Fibroblast of lung (primary cell): ENCODE measurements at regions not wholly inside any gene's neighbourhood (a gene's known extent, or its start where the extent isn't known, plus 50 kb on each side); places are given as distances from the start of the nearest gene placed in this dataset.

Source experiments
- DNase-seq, 2 donors: peaks; one replicate each; pipeline versions ENCODE4 v3.0.0 to v3.0.0-alpha.2; 2010; ENCODE audit warnings: low read depth in 2 of 2
- H2AFZ ChIP-seq: 2 replicates; pipeline ENCODE4 v1.5.1; 2012; ENCODE audit warnings: low read length, control low read depth, inconsistent platforms
- H3K27ac ChIP-seq: 2 replicates; pipeline ENCODE4 v1.5.1; 2011; ENCODE audit warnings: low read length, control low read depth; ENCODE audit not compliant: insufficient read depth
- H3K27me3 ChIP-seq: 2 replicates; pipeline ENCODE4 v1.5.1; 2011; ENCODE audit warnings: mild to moderate bottlenecking, low read length; ENCODE audit not compliant: control insufficient read depth, insufficient read depth
- H3K36me3 ChIP-seq: 2 replicates; pipeline ENCODE4 v1.5.1; 2011; ENCODE audit warnings: low read length; ENCODE audit not compliant: control insufficient read depth, insufficient read depth
- H3K4me1 ChIP-seq: 2 replicates; pipeline ENCODE4 v1.5.1; 2011; ENCODE audit warnings: low read length; ENCODE audit not compliant: control insufficient read depth, insufficient read depth; ENCODE audit errors: extremely low read depth
- H3K4me2 ChIP-seq: 2 replicates; pipeline ENCODE4 v1.5.1; 2011; ENCODE audit warnings: low read length, control low read depth; ENCODE audit not compliant: insufficient read depth; ENCODE audit errors: extremely low read depth
- H3K4me3 ChIP-seq, 4 experiments: fragments of 200-600 bp in 1 of 4; sonication (generic) in 1 of 4; replicated peaks in 1 of 4; 2 replicates each; pipeline ENCODE4 v1.5.1; 2011 to 2016; ENCODE audit warnings: low read length in 4 of 4, low read depth in 3 of 4, mild to moderate bottlenecking in 3 of 4, control low read depth in 2 of 4, inconsistent platforms in 1 of 4, mixed read lengths in 1 of 4; ENCODE audit not compliant: insufficient read depth in 1 of 4; ENCODE audit errors: control extremely low read depth in 1 of 4
- H3K79me2 ChIP-seq: 2 replicates; pipeline ENCODE4 v1.5.1; 2012; ENCODE audit warnings: mild to moderate bottlenecking, low read length, inconsistent platforms; ENCODE audit not compliant: control insufficient read depth, insufficient read depth
- H3K9ac ChIP-seq: 2 replicates; pipeline ENCODE4 v1.5.1; 2011; ENCODE audit warnings: mild to moderate bottlenecking, low read length, control low read depth; ENCODE audit not compliant: insufficient read depth
- H3K9me3 ChIP-seq: 2 replicates; pipeline ENCODE4 v1.5.1; 2012; ENCODE audit warnings: low read depth, low read length; ENCODE audit not compliant: control insufficient read depth, insufficient read depth
- H4K20me1 ChIP-seq: 2 replicates; pipeline ENCODE4 v1.5.1; 2011; ENCODE audit warnings: low read length; ENCODE audit not compliant: control insufficient read depth, insufficient read depth; ENCODE audit errors: extremely low read depth
- CTCF ChIP-seq, 2 donors: IDR thresholded peaks in 1 of 2; conservative IDR thresholded peaks in 1 of 2; 1 replicate in 1 of 2; 2 replicates in 1 of 2; pipeline ENCODE4 v1.5.1; 2011 to 2012; ENCODE audit warnings: low read length in 2 of 2, control low read depth in 1 of 2, inconsistent platforms in 1 of 2, low read depth in 1 of 2, mild to moderate bottlenecking in 1 of 2
- EZH2 ChIP-seq: IDR thresholded peaks from 2 replicates; pipeline ENCODE4 v1.5.1; 2012; ENCODE audit warnings: low read length, control low read depth, mild to moderate bottlenecking; ENCODE audit errors: missing control alignments

- Histone ChIP-seq H3K79me2 (no peaks in the 10 kb centered on the region), H3K27ac (no peak overlapping the region), H4K20me1 (no peaks in the 10 kb centered on the region), H3K4me2 (no peak overlapping the region), H3K9me3 (no peaks in the 10 kb centered on the region), H3K4me3 (no peak overlapping the region), H3K27me3 (no peaks in the 10 kb centered on the region), H2AFZ (no peak overlapping the region), H3K9ac (no peak overlapping the region), H3K4me1 (no peaks in the 10 kb centered on the region), H3K36me3 (no peaks in the 10 kb centered on the region)
- no peak for TF ChIP-seq CTCF (conservative IDR thresholded peaks at IDR 0.05 in 1 of 2, IDR thresholded peaks at IDR 0.05 in 1 of 2; ENCODE audit: low read depth in 1 of 2, low read length in 2 of 2)
- TF ChIP-seq EZH2, result no peak
- DNase-seq, result no peak
Observed at GRCh38 chr10:120998251-120998650, 147.1 kb downstream of the WDR11 start.

GRCh38 chr10:120998782-120999285 lies 147.7 kb downstream of the WDR11 start:
- H3K27me3 ChIP-seq, result no peaks in the 10 kb centered on the region
- no peaks in the 10 kb centered on the region for H4K20me1 ChIP-seq
- H3K9me3 ChIP-seq, result no peaks in the 10 kb centered on the region
- no peaks in the 10 kb centered on the region for H3K79me2 ChIP-seq
- H3K4me1 ChIP-seq, result no peaks in the 10 kb centered on the region
- TF ChIP-seq CTCF (conservative IDR thresholded peaks at IDR 0.05 in 1 of 2, IDR thresholded peaks at IDR 0.05 in 1 of 2; ENCODE audit: low read depth in 1 of 2, low read length in 2 of 2), result no peak
- TF ChIP-seq EZH2, result no peak
- no peaks in the 10 kb centered on the region for H3K36me3 ChIP-seq
- H3K4me2 ChIP-seq, result no peak overlapping the region
- no peak overlapping the region for H3K4me3 ChIP-seq
- H2AFZ ChIP-seq, result no peak overlapping the region
- H3K27ac ChIP-seq, result no peak overlapping the region
- no peak for DNase-seq
- no peak overlapping the region for H3K9ac ChIP-seq

GRCh38 chr10:120999868-121000267 lies 148.7 kb downstream of the WDR11 start:
- Histone ChIP-seq H3K36me3 (no peaks in the 10 kb centered on the region), H3K4me3 (no peak overlapping the region), H2AFZ (no peak overlapping the region), H4K20me1 (no peaks in the 10 kb centered on the region), H3K27me3 (no peaks in the 10 kb centered on the region), H3K27ac (no peak overlapping the region), H3K79me2 (no peaks in the 10 kb centered on the region), H3K9ac (no peak overlapping the region), H3K4me2 (no peak overlapping the region), H3K9me3 (no peaks in the 10 kb centered on the region), H3K4me1 (no peaks in the 10 kb centered on the region)
- DNase-seq, result no peak
- TF ChIP-seq CTCF (conservative IDR thresholded peaks at IDR 0.05 in 1 of 2, IDR thresholded peaks at IDR 0.05 in 1 of 2; ENCODE audit: low read depth in 1 of 2, low read length in 2 of 2), result no peak
- TF ChIP-seq EZH2, result no peak
